ENCODE measurements at regions not wholly inside any gene's neighbourhood (a gene's known extent, or its start where the extent isn't known, plus 50 kb on each side); places are given as distances from the start of the nearest gene placed in this dataset.
"Not testable (repeated sequence)": the region's sequence is repeated elsewhere in the genome, so short reads cannot be mapped to it uniquely, and the experiment has no call there.

DNA sequence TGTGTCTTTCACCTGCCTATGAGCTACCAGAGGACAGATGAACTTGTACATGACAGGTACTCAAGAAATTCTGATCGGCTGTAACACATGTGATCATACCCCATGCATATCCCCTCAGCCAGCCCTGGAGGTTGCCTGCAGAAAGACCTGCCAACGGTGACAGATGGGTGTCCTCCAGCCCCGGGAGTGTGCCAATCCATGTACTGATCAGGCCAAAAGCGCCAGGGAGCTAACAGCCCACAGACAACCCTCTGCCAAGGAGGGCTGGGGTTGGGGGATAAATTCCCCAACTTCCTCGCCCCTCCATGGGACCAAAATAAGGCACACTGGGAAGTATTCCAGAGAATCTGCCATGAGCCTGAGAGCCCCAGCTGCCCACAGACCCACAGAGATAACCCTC is 189.4 kb downstream of the CCT6B start:
- no peak for DNase-seq

DNA sequence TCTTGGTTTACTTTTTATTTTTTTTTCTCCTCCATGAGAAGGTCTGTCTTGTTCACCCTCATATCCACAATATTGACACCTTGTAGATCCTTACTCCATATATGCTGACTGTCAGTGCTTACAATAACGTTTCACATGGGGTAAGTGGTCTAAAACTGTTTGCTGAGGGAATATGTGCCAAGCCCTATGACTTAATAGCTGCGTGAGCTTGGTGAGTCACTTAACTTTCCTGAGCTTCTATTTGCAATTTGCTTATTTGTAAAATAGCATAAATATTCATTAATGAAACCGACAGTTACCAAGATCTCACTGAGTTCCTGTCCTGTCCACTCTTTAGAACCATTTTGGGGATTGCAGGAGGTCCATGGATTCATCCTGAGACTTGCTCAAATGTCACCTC is 190.7 kb downstream of the CCT6B start:
- DNase-seq: no peak

GRCh38 chr17:34769899-34770298 is 190.5 kb downstream of the TMEM132E start:
- DNase-seq: no peak

- DNase-seq: no peak
Measured at GRCh38 chr17:34769049-34769448, 189.7 kb downstream of the TMEM132E start.

GRCh38 chr17:34765291-34765690 is 185.9 kb downstream of the TMEM132E start:
- DNase-seq: no peak

DNA sequence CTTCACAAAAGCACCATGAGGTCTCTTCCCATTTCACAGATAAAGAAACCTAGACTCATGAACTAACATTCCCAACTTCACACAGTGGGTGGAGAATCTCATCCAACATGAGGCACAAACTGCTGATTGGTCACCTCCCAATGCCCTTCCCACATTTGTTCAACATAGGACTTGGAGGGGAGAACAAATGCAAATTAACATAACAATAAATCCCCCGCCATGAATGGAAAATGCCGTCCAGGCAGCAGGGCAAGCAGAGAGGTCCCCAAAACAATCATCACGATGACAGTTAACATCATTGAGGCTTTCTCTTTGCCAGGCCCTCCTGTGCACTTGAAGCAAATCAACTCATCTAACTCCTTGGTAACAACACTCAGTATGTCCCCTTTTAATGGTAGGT is 185.3 kb downstream of the TMEM132E start:
- no peak for DNase-seq

DNA sequence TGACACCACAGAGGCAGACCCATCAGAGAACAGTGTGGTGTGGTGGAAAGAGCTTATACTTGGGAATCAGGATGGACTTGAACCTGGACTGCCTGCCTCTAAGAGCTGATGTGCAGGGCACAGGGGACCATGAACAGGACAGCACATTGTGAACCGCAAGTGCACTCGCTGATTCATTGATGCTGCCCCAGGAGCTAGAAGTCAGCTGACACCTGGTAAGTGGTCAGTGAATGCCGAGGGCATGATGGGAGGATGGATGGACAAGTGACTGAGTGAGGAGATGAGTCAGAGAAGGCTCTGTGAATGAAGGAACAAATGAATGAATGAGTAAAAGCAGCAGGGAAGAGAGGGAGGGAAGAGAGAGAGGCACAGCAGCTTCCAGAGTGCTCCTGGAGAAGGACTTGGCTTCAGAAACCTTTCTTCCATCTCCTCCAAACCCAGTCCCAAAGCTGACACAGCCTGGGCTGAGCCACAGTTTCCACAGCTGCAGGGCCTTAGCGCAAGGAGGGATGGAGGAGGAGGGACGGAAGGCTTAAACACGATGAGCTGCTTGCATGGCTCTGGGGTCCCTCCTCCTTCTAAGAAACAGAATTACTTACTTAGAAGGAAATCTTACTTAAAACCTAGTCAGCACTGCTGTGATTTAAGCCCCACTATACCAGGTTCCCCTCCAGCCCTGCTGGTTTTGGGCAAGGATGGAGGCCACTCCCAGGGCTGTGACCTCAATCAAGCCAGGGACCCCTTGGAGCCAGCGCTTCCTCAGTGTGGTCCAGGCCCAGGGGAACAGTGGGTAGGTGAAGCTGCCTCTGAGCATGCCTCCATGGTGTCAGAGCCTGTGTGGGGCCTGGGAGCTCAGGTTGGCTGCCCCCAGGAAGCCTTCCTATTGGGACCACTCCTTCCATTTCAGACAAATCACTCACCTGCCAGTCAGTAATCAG is 184.6 kb downstream of the TMEM132E start:
- DNase-seq: no peak

DNA sequence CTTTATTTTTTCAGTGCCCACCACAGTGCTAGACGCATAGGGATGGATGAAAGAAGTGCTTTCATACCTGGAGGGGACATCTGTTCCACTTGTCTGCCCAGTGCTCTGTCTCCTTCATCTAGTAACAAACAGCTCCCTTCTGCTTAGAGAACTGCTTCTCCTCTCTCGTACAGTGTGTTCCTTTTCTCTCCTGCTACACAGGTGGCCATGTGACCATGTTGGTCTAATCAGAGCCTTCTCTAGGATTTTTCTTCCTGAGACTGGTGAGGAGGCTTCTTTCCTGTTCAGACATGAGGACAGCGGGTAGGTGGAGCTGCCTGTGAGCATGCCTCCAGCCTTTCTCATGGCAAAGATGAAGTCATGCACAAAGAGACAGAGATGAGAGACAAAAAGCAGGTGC is 182.7 kb downstream of the TMEM132E start:
- no peak for DNase-seq

GRCh38 chr17:34761646-34762045 is 182.3 kb downstream of the TMEM132E start:
- no peak for DNase-seq

DNA sequence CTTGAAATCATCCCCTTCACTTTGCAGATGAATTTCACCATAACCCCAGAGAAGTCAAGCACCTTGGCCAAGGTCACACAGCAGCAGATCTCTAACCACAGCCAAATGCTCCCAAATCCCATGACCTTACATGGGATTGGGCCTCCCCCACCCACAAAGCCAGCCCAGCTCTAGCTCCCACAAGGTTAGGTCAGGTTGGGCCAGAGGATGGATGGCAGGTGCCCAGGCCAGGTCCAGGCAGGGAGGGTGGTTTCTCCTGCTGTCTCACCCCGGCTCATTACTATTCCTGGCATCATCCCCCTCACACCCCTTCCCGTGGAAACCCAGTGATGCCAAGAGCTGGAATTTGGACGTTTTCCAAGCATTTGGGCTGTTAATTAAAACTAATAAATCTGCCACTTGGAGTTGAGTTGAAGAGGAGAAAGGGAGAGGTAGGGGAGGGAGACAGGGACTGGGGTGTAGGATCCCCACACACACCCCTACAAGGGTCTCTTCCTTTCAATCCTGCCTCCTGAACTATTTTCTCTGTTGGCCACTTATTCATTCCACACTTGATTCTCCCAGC is 181.6 kb downstream of the TMEM132E start:
- no peak for DNase-seq

GRCh38 chr17:34758718-34759117 is 179.3 kb downstream of the TMEM132E start:
- DNase-seq: no peak

DNA sequence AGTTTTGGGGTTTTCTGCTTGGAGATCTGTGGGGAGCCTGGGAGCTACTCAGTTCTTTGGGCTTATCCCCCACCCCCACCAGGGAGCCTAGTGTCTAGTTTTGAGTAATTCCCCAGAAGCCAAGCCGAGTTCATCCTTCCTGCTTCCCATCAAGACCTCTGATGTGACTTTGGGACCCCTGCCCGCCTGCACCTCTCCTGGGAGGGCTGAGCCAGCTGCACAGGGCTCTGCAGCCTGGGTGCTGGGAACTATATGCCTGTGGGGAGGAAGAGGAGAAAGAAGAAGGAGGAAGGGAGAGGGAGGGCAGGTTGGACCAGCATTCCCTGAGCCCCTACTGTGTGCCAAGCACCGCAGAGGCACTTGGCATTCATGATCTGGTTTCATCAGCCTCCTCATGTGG is 178.9 kb downstream of the TMEM132E start:
- DNase-seq: no peak

- DNase-seq: no peak
Measured at GRCh38 chr17:34757611-34758010, 178.2 kb downstream of the TMEM132E start.

- DNase-seq: no peak
Measured at GRCh38 chr17:34757106-34757505, 177.7 kb downstream of the TMEM132E start.

GRCh38 chr17:34756637-34757021 is 177.2 kb downstream of the TMEM132E start:
- no peak for DNase-seq

DNA sequence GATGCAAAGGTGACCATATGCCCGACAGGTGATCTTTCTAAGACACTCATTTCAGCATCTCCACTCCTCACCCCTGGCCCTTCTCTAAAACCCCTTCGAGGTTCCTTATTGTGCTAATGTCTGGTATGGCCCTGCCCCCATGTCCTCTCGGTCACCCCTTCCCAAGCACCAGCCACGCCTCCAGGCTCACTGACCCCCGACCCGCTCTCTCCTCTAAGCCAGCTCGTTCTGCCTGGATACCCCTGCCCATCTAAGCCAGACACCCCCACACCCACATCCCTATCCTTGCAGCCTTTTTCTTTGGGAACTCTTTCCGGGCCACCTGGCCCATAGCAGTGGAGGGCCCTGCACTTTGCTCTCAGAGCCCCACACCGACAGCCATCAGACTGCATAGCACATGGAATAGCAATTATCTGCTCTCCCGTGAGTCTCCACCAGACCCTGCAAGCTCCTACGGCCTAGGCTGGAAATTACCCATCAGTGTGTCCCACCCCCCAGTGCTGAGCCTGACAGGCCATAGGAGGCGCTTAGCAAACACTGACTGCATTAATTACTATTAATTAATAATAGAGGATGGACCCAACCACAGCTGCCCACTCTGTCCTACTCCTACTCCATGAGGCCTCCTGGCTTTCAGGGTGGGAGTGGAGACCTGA is 176.7 kb downstream of the TMEM132E start:
- DNase-seq: no peak

- DNase-seq: no peak
Measured at GRCh38 chr17:34755371-34755770, 176.0 kb downstream of the TMEM132E start.

DNA sequence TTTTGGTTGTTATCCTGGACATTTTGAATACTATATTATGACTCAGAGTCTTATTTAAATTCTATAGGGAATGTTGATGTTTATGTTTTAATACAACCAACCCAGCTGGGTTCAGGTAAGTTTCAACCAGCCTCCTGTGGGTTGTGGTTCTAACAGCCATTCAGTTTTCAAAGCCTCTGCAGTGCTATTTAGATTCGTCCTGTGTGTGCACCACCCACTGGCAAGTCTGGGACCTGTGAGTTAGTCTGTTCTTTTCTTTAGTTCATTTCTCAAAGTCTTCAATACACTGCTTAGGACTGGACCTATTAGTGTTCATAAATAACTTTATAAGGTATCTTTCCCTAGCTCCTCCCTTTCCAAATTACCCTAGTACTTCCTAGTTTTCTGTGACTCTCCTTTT is 170.6 kb downstream of the TMEM132E start:
- DNase-seq: no peak

GRCh38 chr17:34741967-34742366 is 162.6 kb downstream of the TMEM132E start:
- no peak for DNase-seq

DNA sequence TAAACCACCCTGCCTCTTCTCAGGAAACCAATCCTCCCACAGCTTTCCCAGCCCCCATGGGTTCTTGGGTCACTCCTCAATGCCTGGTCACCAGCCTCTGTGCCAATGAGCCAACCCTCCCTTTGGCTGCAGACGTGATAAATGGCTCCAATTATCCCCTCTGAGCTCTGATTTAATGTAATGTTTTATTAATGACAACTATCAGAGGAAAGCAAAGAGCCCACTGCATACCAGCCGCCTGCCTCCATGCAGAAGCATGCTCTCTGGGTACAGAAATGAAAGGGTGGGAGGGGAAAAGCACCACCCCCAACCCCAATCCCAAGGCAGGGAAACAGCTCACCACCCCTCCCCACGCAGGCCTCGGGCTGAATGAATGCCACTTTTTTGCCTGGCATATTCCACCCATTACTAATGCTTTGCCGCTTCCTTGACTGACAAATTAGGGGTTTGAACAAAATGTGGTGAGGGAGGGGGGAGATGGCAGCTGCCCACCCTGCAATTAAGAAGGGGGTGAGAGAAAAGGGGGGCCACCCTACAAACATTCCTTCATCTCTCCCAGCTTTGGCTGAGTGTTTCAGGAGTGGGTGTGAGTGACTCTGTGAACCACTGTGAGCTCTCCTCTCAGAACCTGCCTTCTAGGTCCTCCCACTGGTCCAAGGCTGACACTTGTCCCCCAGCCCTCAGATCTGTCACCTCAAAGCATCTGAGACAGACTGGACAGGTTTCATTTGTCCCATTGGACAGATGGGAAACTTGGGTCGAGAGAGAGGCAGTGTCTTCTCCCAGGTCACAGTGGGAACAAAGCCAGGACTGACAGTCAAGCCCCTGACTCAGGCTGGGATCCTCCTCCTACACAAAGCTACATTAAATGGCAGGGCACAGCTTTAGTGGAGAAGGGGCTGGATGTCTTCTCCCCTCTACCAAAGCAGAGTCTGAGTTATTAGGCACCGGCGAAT is 161.5 kb downstream of the TMEM132E start:
- no peak for DNase-seq

GRCh38 chr17:34739386-34739785 is 160.0 kb downstream of the TMEM132E start:
- no peak for DNase-seq

DNA sequence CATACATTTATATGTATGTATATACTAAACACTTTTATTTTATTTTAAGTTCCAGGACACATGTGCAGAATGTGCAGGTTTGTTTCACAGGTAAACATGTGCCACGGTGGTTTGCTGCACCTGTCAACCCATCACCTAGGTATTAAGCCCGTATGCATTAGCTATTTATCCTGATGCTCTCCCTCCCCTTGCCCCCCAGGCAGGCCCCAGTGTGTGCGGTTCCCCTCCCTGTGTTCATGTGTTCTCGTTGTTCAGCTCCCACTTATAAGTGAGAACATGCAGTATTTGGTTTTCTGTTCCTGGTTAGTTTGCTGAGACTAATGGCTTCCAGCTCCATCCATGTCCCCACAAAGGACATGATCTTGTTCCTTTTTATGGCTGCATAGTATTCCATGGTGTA is 158.3 kb downstream of the TMEM132E start:
- DNase-seq: not testable (repeated sequence)

DNA sequence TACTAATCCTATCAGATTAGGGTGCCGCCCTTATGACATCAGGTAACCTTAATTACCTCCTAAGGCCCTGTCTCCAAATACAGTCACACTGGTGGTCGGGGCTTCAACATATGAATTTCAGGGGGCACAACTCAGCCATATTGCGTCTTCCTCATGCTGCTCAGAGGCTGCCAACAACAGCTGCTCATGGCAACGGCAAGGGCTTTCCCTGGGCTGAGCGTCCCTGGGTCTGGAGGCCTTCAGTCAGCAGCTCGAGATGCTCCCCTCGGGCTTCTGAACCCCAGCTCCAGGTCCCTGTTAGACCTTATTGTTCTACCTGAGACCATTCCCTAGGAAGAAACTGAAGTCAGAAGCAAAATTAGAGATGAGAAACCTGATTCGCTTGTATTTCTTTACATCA is 157.2 kb downstream of the TMEM132E start:
- DNase-seq: no peak
